Activated CD4-positive, alpha-beta memory T cell treated with anti-CD3 and anti-CD28 coated beads for 36 hours (primary cell): ENCODE measurements at regions not wholly inside any gene's neighbourhood (a gene's known extent, or its start where the extent isn't known, plus 50 kb on each side); places are given as distances from the start of the nearest gene placed in this dataset.

Source experiments
- CTCF ChIA-PET: fragments of 350-600 bp; sonication (Branson Sonifier 250); formaldehyde crosslinking; loops from one replicate; lab custom pipeline; 2021; ENCODE audit warnings: antibody characterized with exemption, inconsistent platforms; lab: Charles Lee
- POLR2A ChIA-PET: fragments of 350-600 bp; sonication (Branson Sonifier 250); formaldehyde crosslinking; loops from one replicate; lab custom pipeline; 2021; ENCODE audit warnings: antibody characterized with exemption; lab: Charles Lee
- DNase-seq: peaks from one replicate; pipeline ENCODE4 v3.0.0-alpha.2; 2020
- H3K27ac Mint-ChIP-seq: one replicate; pipeline ENCODE4 v1.8.0; 2021; ENCODE audit warnings: mixed read lengths
- H3K27me3 Mint-ChIP-seq: one replicate; pipeline ENCODE4 v1.8.0; 2021; ENCODE audit warnings: mixed read lengths
- H3K36me3 Mint-ChIP-seq: one replicate; pipeline ENCODE4 v1.8.0; 2021; ENCODE audit warnings: mixed read lengths
- H3K4me1 Mint-ChIP-seq: one replicate; pipeline ENCODE4 v1.8.0; 2021; ENCODE audit warnings: low read depth, mixed read lengths
- H3K4me3 Mint-ChIP-seq: one replicate; pipeline ENCODE4 v1.8.0; 2021; ENCODE audit warnings: mild to moderate bottlenecking, mixed read lengths
- H3K9me3 Mint-ChIP-seq: one replicate; pipeline ENCODE4 v1.8.0; 2021; ENCODE audit warnings: mixed read lengths
- intact Hi-C: fragments of 100-400 bp; cut with micrococcal nuclease; formaldehyde crosslinking; loops from one replicate; pipeline ENCODE4 v1.15.1; 2023

DNA sequence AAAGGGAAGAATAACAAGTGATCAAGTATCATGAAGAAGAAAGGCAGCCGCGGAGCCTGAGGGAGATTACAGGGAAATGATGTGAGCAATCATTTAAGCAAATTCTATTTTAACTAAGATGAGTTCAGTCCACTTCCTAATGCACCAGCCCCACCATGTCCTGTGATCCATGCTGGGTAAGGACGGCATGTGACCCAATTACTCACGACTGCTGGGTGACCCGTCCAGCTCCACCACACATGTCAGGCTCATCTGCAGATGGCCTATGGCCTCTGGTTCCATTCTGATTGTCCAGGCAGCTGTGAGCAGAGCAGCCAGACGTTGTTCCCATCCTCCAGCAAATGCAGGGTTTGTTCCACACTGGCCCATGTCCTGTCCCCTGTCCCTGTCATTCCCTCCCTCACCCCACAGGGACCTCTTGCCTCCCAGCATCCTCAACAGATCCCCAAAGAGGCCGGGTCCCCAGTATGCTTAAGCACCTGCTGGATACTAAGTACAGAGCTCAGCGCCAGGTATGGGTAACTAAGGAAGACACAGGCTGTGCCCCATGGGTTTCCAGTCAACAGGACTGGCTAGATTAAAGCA lies 87.9 kb downstream of the MATN1 start:
- POLR2A ChIA-PET = no interaction called here
- intact Hi-C loops = no loop called here
- H3K4me1 Mint-ChIP-seq = no peaks in the 10 kb centered on the region
- H3K9me3 Mint-ChIP-seq = no peaks in the 10 kb centered on the region
- H3K27me3 Mint-ChIP-seq = peaks cover 1% of the 10 kb centered on the region
- CTCF ChIA-PET = no interaction called here
- H3K27ac Mint-ChIP-seq = no peak overlapping the region
- no peaks in the 10 kb centered on the region for H3K36me3 Mint-ChIP-seq
- H3K4me3 Mint-ChIP-seq = no peak overlapping the region
- DNase-seq = no peak

DNA sequence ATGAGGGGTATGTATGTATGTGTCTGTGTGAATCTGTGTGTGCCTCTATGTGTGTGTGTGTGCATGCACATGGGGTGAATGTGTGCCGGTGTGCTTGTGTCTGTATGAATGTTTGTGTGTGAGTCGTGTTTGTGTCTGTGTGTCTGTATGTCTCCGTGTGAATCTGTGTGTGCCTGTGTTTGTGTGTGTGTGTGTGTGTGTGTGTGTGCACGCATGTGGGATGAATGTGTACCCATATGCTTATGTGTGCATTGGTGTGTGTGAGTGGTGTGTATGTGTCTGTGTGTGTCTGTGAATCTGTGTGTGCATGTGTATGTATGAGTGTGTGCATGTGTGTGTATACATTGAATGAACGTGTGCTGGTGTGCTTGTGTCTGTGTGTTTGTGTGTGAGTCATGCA lies 88.9 kb downstream of the MATN1 start:
- CTCF ChIA-PET = no interaction called here
- intact Hi-C loops = no loop called here
- H3K27me3 Mint-ChIP-seq = peaks cover 2% of the 10 kb centered on the region

DNA sequence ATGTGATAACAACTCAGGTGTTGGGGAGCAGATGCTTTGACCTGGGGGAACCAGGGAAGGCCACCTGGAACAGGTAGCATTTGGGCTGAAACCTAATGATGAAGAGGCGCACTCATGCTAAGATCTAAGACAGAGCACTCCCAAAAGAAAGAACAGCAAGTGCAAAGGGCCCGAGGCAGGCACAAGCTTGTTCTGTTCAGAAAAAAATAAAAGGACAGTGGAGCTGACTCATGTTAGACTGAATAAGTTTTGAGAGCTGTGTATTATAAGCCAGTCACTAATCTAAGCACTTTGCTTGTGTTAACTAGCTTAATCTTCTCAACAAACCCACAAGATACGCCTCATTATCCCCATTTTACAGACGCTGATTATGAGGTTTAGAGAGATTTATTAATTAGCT lies 90.1 kb downstream of the MATN1 start:
- intact Hi-C loops = no loop called here
- no peak overlapping the region for H3K27ac Mint-ChIP-seq

More for the DNA sequence above, 88.9 kb downstream of the MATN1 start:
- POLR2A ChIA-PET = no interaction called here
- Mint-ChIP-seq H3K27ac (no peak overlapping the region), H3K4me3 (no peak overlapping the region), H3K36me3 (no peaks in the 10 kb centered on the region), H3K4me1 (no peaks in the 10 kb centered on the region), H3K9me3 (no peaks in the 10 kb centered on the region)
- DNase-seq = no peak

DNA sequence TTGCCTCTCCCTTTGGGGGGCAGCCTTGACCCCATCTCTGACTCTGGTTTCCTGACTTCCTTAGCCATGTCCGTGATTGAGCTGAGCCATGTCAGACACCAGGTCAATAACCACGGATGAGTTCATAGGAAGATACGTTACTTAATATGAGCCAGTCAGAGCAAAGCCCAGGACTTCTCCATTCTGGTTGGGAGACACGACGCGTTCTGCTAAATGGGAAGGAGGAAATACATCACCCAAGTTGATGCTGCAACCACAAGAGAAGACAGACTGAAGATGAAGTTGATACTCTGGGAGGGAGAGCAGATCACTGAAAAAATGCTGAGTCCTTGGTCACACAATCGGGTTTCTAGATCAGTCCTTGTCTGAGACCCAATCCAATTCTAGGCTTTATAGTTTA lies 90.9 kb downstream of the MATN1 start:
- ChIA-PET CTCF (no interaction called here), POLR2A (no interaction called here)
- Mint-ChIP-seq H3K36me3 (no peaks in the 10 kb centered on the region), H3K27ac (no peak overlapping the region), H3K4me1 (no peaks in the 10 kb centered on the region), H3K4me3 (no peak overlapping the region), H3K27me3 (peaks cover 14% of the 10 kb centered on the region), H3K9me3 (peaks cover under 1% of the 10 kb centered on the region)
- intact Hi-C loops = no loop called here
- no peak for DNase-seq

More for the DNA sequence above, 90.1 kb downstream of the MATN1 start:
- no peak for DNase-seq
- no peaks in the 10 kb centered on the region for H3K36me3 Mint-ChIP-seq
- no peaks in the 10 kb centered on the region for H3K9me3 Mint-ChIP-seq
- ChIA-PET CTCF (no interaction called here), POLR2A (no interaction called here)
- no peak overlapping the region for H3K4me3 Mint-ChIP-seq
- no peaks in the 10 kb centered on the region for H3K4me1 Mint-ChIP-seq
- H3K27me3 Mint-ChIP-seq = peaks cover 14% of the 10 kb centered on the region

DNA sequence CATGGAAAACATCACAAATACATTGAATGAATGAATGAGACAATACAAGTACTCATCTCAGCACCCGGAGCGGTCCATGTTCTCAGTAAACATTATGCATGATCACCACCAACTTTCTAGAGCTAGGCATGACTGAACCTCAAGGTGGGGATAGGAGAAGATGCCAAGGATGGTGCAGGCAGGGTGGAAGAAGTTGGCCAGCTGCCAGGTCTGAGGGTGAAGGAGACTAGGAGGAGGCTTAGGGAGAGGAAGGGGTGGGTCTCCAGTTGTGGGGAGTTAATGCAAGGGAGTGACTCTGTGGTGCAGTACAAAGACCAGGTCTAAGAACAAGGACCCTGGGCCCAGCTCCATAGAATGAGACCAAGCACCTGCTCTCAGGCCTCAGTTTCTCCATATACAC lies 91.7 kb downstream of the MATN1 start:
- Mint-ChIP-seq H3K36me3 (no peaks in the 10 kb centered on the region), H3K9me3 (peaks cover 6% of the 10 kb centered on the region), H3K4me1 (no peaks in the 10 kb centered on the region), H3K27me3 (peaks cover 18% of the 10 kb centered on the region), H3K27ac (no peak overlapping the region), H3K4me3 (no peak overlapping the region)
- DNase-seq = no peak
- POLR2A ChIA-PET = no interaction called here
- intact Hi-C loops = no loop called here
- CTCF ChIA-PET = no interaction called here

DNA sequence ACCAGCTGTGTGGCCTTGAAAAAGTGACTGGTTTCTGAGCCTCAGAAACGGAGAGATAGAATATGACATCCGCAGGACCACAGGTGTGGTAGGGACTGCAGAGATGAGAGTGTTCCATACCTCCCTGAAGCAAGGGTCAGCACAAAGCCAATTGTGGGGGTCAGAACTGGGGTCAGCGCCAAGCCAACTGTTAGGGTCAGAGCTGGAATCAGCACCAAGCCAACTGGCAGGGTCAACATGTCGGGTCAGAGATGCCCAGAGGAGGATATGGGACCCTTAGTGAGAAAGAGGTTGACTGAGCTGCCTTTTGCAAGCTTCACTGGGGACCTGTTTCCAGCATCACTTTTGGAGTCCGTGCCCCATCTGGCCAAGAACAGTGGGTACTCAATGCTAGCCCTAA lies 93.9 kb downstream of the MATN1 start:
- H3K36me3 Mint-ChIP-seq = no peaks in the 10 kb centered on the region
- no peak for DNase-seq
- no peaks in the 10 kb centered on the region for H3K4me1 Mint-ChIP-seq
- H3K27me3 Mint-ChIP-seq = peaks cover 20% of the 10 kb centered on the region
- H3K4me3 Mint-ChIP-seq = no peak overlapping the region
- POLR2A ChIA-PET = no interaction called here
- CTCF ChIA-PET = no interaction called here
- H3K27ac Mint-ChIP-seq = no peak overlapping the region
- peaks cover 6% of the 10 kb centered on the region for H3K9me3 Mint-ChIP-seq
- intact Hi-C loops = no loop called here

DNA sequence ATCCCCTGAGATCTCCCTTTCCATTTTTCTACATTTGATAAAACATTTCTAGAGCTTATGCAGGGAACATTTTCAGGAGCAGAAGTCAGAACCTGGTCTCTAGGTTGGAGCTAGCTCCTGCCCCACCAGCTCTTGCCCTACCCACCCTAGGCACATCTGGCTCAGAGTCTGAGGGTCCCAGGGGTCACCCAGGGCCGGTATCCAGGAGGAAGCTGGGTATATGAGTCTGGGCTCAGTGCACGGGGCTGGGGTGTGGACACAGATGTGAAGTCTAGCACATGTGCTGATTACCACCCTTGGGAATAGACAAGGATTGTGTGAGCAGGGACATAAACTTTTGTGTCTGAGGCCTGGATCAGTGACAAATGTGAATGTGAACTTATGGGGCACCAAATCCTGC lies 95.4 kb downstream of the MATN1 start:
- H3K4me3 Mint-ChIP-seq = no peak overlapping the region
- H3K9me3 Mint-ChIP-seq = peaks cover 17% of the 10 kb centered on the region
- peaks cover 20% of the 10 kb centered on the region for H3K27me3 Mint-ChIP-seq
- intact Hi-C loops = no loop called here
- no peak for DNase-seq
- ChIA-PET POLR2A (no interaction called here), CTCF (no interaction called here)
- no peaks in the 10 kb centered on the region for H3K36me3 Mint-ChIP-seq
- no peaks in the 10 kb centered on the region for H3K4me1 Mint-ChIP-seq
- no peak overlapping the region for H3K27ac Mint-ChIP-seq

DNA sequence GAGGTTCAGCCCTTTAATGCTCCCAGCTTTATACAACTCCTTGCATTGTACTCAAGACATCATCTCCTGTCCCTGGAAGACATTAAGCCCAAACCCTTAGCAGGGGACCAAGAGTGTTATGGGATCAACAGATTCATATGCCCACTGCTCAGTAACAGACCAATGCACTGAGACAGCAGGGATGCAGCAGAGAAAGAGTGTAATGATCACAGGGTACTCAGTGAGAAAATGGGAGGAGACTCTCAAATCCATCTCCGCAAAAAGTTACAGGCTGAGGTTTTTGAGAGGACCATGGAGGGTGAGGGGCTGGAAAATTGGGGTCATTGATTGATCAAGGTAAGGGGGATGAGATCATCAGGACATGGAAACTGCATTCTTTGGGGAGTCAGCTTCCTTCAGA lies 96.2 kb downstream of the MATN1 start:
- Mint-ChIP-seq H3K4me1 (no peaks in the 10 kb centered on the region), H3K36me3 (no peaks in the 10 kb centered on the region), H3K9me3 (peaks cover 20% of the 10 kb centered on the region), H3K27ac (no peak overlapping the region), H3K27me3 (peaks cover 22% of the 10 kb centered on the region), H3K4me3 (no peak overlapping the region)
- intact Hi-C loops = no loop called here
- POLR2A ChIA-PET = no interaction called here
- no peak for DNase-seq
- CTCF ChIA-PET = no interaction called here

DNA sequence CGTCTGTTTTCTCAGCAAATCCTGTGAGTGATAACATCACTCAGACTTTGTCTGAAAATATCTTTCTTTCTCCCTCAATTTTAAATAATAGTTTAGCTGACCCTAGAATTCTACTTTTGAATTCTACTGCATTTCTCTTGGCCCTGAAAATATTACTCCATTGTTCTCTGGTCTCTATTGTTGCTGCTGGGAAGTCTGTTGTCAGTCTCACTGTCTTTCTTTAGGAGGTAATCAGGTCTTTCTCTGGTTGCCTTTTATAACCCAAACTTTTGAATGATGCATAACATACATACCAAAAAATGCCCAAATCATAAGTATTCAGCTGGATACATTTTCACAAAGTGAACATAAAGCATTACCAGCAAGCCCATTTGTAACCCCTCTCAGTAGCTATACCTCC lies 100.0 kb downstream of the MATN1 start:
- no peak overlapping the region for H3K27ac Mint-ChIP-seq
- H3K4me3 Mint-ChIP-seq = no peak overlapping the region
- ChIA-PET CTCF (interaction anchor here (0.5 kb wide), 1 partner anchor 259 kb away, joined by 3 read pairs; no protein-coding TSS in a partner anchor), POLR2A (no interaction called here)
- H3K4me1 Mint-ChIP-seq = peaks cover under 1% of the 10 kb centered on the region
- intact Hi-C loops = no loop called here
- peaks cover 17% of the 10 kb centered on the region for H3K27me3 Mint-ChIP-seq
- no peak for DNase-seq
- H3K36me3 Mint-ChIP-seq = no peaks in the 10 kb centered on the region
- H3K9me3 Mint-ChIP-seq = peaks cover 21% of the 10 kb centered on the region

DNA sequence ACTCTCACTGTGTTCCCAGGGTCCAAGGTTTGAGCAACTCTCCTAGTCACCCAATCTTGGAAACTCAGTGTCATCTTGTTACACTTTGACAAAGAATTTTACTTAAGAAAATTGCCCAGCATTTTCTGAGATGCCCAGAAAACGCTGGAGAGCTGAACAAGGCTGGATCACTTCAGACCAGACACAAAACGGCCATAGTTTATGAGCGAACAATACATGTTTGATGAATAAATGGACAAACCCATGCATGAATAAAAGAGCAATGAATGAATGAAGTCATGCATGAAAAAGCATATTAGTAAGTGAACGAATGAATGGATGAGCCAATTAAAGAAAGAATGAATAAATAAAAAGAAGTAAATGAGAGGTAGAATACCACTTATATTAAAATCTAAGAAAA lies 103.8 kb downstream of the MATN1 start:
- no peak for DNase-seq
- POLR2A ChIA-PET = no interaction called here
- no peak overlapping the region for H3K4me3 Mint-ChIP-seq
- CTCF ChIA-PET = no interaction called here
- H3K4me1 Mint-ChIP-seq = peaks cover 2% of the 10 kb centered on the region
- peaks cover 15% of the 10 kb centered on the region for H3K9me3 Mint-ChIP-seq
- no peak overlapping the region for H3K27ac Mint-ChIP-seq
- intact Hi-C loops = no loop called here
- H3K36me3 Mint-ChIP-seq = no peaks in the 10 kb centered on the region
- H3K27me3 Mint-ChIP-seq = peaks cover 26% of the 10 kb centered on the region

DNA sequence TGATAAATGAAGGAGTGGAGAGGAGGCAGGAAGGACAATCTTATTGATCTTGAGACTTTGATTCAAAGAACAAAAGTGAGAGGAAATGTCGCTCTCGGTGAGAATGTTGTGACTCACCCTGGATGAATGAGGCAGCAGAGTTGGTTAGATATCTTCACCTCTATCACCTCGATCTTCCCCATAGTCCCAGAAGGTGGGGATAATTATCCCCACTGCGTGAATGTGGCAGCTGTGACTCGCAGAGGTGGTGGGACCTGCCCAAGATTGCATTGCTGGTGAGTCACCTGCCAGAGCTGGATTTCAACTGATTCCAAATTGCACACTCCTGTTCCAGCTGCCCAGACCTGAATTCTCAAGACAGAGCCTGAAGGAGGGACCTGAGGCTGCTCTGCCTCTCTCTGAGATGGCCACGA lies 105.0 kb downstream of the MATN1 start:
- ChIA-PET CTCF (no interaction called here), POLR2A (no interaction called here)
- H3K4me3 Mint-ChIP-seq = no peak overlapping the region
- H3K27ac Mint-ChIP-seq = no peak overlapping the region
- H3K27me3 Mint-ChIP-seq = peaks cover 26% of the 10 kb centered on the region
- peaks cover 2% of the 10 kb centered on the region for H3K4me1 Mint-ChIP-seq
- DNase-seq = no peak
- intact Hi-C loops = no loop called here
- H3K36me3 Mint-ChIP-seq = no peaks in the 10 kb centered on the region
- H3K9me3 Mint-ChIP-seq = peaks cover 8% of the 10 kb centered on the region

DNA sequence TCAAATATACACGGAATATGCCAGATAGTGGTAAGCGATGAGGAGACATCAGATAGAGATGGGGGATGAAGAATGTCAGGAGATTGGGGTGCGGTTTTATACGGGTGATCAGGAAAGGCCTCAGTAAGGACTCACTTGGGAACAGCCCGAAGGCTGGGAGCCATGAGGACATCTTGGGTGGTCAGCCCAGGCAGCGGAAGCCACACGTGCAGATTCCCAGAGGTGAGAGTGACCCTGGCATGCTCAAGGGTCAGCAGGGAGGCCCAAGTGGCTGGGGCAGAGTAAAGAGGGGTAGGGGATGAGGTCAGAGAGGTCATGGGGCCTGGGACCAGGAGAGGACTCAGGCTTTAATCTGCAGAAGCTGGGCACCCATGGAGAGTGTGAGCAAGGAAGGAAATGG lies 106.6 kb downstream of the MATN1 start:
- no peaks in the 10 kb centered on the region for H3K9me3 Mint-ChIP-seq
- no peak for DNase-seq
- CTCF ChIA-PET = no interaction called here
- no peak overlapping the region for H3K27ac Mint-ChIP-seq
- no peaks in the 10 kb centered on the region for H3K36me3 Mint-ChIP-seq
- POLR2A ChIA-PET = no interaction called here
- no peak overlapping the region for H3K4me3 Mint-ChIP-seq
- H3K27me3 Mint-ChIP-seq = peaks cover 22% of the 10 kb centered on the region
- intact Hi-C loops = no loop called here
- H3K4me1 Mint-ChIP-seq = peaks cover 2% of the 10 kb centered on the region

DNA sequence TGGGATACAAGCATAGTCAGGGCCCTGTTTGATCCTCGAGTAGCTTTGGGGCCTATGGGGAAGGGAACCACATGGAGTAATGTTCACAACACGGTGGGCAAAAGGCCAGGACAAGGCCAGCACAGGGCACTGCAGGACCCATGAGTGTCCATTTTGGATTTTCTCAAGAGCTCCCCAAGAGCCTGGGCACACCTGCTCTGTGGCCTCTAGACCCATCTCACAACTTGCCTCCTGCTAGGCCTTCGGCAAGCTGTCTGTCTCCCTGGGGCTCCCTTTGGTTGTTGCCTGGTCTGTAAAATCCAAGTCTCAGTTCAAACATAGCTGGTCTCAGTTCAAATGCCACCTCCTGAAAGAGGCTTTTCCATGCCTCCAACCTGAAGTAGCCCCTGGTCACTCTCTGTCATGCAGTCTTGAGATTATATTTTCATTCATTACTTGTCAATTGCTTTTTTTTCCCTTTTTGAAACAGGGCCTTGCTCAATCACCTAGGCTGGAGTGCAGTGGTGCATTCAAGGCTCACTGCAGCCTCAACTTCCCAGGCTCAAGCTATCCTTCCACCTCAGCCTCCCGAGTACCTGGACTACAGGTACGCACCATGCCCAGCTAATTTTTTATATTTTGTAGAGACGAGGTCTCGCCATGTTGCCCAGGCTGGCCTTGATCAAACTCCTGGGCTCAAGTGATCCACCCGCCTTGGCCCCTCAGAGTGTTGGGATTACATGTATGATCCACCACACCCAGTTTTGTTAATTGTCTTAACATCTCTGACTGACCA lies 107.4 kb downstream of the MATN1 start:
- no peak overlapping the region for H3K27ac Mint-ChIP-seq
- intact Hi-C loops = no loop called here
- no peaks in the 10 kb centered on the region for H3K9me3 Mint-ChIP-seq
- ChIA-PET CTCF (no interaction called here), POLR2A (no interaction called here)
- H3K27me3 Mint-ChIP-seq = peaks cover 25% of the 10 kb centered on the region
- no peaks in the 10 kb centered on the region for H3K36me3 Mint-ChIP-seq
- no peak overlapping the region for H3K4me3 Mint-ChIP-seq
- no peak for DNase-seq
- H3K4me1 Mint-ChIP-seq = peaks cover 2% of the 10 kb centered on the region
